ENCODE measurements at regions not wholly inside any gene's neighbourhood (a gene's known extent, or its start where the extent isn't known, plus 50 kb on each side); places are given as distances from the start of the nearest gene placed in this dataset.
A peak's percentile ranks its signal among the peaks of the same experiment; 100 is the strongest.
"Not testable (repeated sequence)": the region's sequence is repeated elsewhere in the genome, so short reads cannot be mapped to it uniquely, and the experiment has no call there.

GRCh38 chr5:100379254-100379858 is 155.8 kb upstream of the FAM174A start:
- not testable (repeated sequence) for DNase-seq

- DNase-seq, result not testable (repeated sequence)
These were observed 170.3 kb upstream of the FAM174A start for GRCh38 chr5:100364757-100365478.

GRCh38 chr5:100364343-100364742 is 170.8 kb upstream of the FAM174A start:
- DNase-seq, result not testable (repeated sequence)

GRCh38 chr5:100359998-100360397 is 175.2 kb upstream of the FAM174A start:
- DNase-seq, result not testable (repeated sequence)

- DNase-seq, result not testable (repeated sequence)
These were observed 188.9 kb upstream of the FAM174A start for GRCh38 chr5:100346269-100346668.

GRCh38 chr5:100341485-100341884 is 193.7 kb upstream of the FAM174A start:
- DNase-seq, result not testable (repeated sequence)

GRCh38 chr5:100322483-100322882 is 212.7 kb upstream of the FAM174A start:
- no peak for DNase-seq

GRCh38 chr5:100319885-100320284 is 215.3 kb upstream of the FAM174A start:
- DNase-seq, result no peak

- no peak for DNase-seq
These were observed 221.5 kb upstream of the FAM174A start for GRCh38 chr5:100313657-100314056.

- DNase-seq, result no peak
These were observed 223.4 kb upstream of the FAM174A start for GRCh38 chr5:100311806-100312205.

GRCh38 chr5:100306000-100306399 is 229.2 kb upstream of the FAM174A start:
- no peak for DNase-seq

- DNase-seq, result no peak
These were observed 232.0 kb upstream of the FAM174A start for GRCh38 chr5:100303216-100303615.

- DNase-seq, result no peak
These were observed 235.9 kb upstream of the FAM174A start for GRCh38 chr5:100299261-100299660.

GRCh38 chr5:100276071-100276470 is 259.1 kb upstream of the FAM174A start:
- no peak for DNase-seq

GRCh38 chr5:100275631-100276030 is 259.5 kb upstream of the FAM174A start:
- DNase-seq, result no peak

- DNase-seq, result no peak
These were observed 261.2 kb upstream of the FAM174A start for GRCh38 chr5:100273846-100274580.

- peak; percentile 53 for DNase-seq
These were observed 265.0 kb upstream of the FAM174A start for GRCh38 chr5:100270023-100270771.

- no peak for DNase-seq
These were observed 274.2 kb upstream of the FAM174A start for GRCh38 chr5:100260968-100261367.

GRCh38 chr5:100252944-100253343 is 282.2 kb upstream of the FAM174A start:
- no peak for DNase-seq

- no peak for DNase-seq
These were observed 283.1 kb upstream of the FAM174A start for GRCh38 chr5:100252037-100252436.

- no peak for DNase-seq
These were observed 285.3 kb upstream of the FAM174A start for GRCh38 chr5:100249884-100250269.

GRCh38 chr5:100249211-100249883 is 285.8 kb upstream of the FAM174A start:
- DNase-seq, result no peak
